Lower leg skin (tissue), 3 donors: ENCODE measurements at regions not wholly inside any gene's neighbourhood (a gene's known extent, or its start where the extent isn't known, plus 50 kb on each side); places are given as distances from the start of the nearest gene placed in this dataset.

ENCODE experiments used
- CTCF ChIP-seq, 3 donors: fragments of 450-650 bp; IDR thresholded peaks; one replicate each; pipeline ENCODE4 v1.5.1; 2016; ENCODE audit warnings: antibody characterized with exemption in 3 of 3, mild to moderate bottlenecking in 3 of 3, moderate library complexity in 2 of 3
- POLR2A ChIP-seq, 2 donors: fragments of 450-650 bp; IDR thresholded peaks; one replicate each; pipeline ENCODE4 v1.6.1; 2016 to 2017; ENCODE audit warnings: antibody characterized with exemption in 2 of 2, mild to moderate bottlenecking in 1 of 2, moderate library complexity in 1 of 2

GRCh38 chr3:188948281-188948996 is 223.3 kb upstream of the TPRG1 start:
- TF ChIP-seq CTCF (IDR thresholded peaks at IDR 0.05) (no peak), POLR2A (IDR thresholded peaks at IDR 0.05) (no peak)
